Cortex of kidney (tissue), 1 donor: ENCODE measurements at regions not wholly inside any gene's neighbourhood (a gene's known extent, or its start where the extent isn't known, plus 50 kb on each side); places are given as distances from the start of the nearest gene placed in this dataset.

Experiments used
- DNase-seq: peaks from one replicate; lab custom pipeline; 2025; lab: John Stamatoyannopoulos, UW

- no peak for DNase-seq
Observed at GRCh38 chr10:78775891-78776290, 292.9 kb upstream of the ZMIZ1 start.

DNA sequence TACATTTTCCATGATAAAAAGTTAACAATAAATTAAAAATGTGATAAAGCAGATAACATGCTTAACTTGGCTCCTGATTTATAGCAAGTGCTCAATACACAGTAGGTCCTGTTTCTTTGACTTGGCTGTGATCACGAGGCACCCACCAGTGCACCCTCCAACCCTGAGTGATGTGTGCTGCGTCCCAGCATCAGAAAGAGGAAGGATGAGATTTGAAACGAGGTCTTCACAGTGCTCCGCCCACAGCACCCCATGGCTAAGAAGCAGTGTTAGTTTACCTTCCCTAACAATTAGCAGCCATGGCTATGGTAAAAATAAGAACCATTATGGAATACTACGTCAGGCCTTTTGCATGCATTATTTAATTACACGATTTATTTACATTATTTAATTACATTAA, 292.0 kb upstream of the ZMIZ1 start:
- DNase-seq = no peak

GRCh38 chr10:78777466-78777865, 291.3 kb upstream of the ZMIZ1 start:
- DNase-seq = no peak

DNA sequence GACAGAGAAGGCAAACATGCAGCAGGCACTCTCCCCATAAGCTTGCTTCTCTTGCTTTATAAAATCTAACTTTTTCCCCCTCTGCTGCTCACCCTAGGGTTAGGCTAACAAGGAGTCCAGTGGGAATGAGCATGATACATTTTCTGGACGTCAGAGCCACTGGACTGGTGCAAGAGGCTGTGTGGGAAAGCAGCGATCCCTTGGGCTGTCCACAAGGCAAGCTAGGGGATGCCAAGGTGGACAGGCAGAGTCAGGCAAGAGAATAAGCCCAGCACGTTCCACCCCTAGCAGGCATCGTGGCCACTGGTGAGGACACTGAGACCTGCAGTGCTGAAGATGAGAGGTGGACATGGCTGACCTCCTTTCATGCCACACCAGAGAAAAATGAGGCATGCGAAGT, 290.9 kb upstream of the ZMIZ1 start:
- DNase-seq = no peak

DNA sequence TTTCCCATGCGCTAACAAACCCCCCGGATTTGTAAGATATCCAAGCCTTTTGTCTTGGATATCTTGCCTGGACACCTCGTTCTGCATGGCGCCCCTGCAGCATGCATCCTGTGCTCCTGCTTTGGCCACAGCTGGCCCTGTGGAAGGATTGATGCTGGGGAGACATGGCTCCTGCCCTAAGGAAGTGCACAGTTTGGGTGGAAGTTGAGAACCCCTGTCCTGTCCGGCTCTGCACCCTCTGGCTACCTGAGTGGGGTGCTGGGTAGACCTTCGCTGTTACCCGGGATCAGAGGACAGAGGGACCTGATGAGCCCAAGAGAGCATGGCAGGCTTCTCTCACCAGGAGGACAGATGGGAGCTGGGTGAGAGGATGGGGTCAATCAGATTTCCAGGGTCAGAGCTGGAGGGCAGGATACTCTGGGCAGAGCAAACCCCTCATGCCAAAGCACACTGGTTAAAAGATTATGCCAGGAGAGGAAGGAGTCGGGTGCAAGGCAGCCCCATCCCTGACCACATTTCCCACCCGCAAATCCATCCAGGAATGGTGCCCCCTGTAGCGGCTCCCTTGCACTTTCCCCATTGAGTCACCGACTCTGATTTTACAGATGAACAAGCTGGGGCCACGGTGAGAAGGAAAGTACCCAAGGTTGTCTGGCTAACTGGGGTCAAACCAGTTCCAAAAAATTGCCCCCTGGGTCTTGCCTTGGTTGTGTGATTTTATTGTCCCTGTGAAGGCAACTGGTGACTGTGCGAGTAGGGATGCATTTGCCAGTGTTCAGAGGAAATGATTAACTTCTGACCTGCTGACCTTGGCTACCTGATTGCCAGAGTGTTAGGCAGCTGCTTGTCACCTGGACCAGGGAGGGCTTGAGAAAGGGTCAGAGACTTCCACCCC, 290.1 kb upstream of the ZMIZ1 start:
- DNase-seq = no peak

DNA sequence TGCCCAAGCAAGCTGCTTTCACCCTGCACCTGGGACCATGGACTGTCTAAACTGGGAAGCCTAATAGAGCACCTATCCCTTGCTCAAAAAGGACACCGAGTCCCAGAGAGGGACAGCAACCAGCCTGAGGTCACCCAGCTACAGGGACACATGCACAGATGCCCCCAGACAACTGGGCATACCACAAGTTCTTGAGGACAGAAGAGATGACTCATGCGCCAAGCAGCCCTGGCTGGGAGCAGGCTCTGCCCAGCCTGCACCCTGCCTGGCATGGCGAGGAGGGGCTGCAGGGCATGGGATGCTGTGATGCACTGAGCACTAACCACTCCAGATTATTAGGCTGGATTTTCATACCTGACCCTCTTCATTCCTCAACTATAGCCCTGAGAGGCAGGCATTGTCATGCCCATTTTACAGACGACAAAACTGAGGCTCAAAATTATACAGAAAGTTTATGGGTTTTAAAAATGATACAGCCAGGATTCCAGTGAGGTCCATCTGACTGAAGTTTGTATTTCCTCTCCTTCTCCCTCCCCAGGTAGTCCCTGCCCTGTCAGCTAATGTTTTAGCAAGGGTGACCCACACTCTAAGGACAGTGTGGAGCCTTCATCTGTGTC, 289.3 kb upstream of the ZMIZ1 start:
- DNase-seq = no peak

DNA sequence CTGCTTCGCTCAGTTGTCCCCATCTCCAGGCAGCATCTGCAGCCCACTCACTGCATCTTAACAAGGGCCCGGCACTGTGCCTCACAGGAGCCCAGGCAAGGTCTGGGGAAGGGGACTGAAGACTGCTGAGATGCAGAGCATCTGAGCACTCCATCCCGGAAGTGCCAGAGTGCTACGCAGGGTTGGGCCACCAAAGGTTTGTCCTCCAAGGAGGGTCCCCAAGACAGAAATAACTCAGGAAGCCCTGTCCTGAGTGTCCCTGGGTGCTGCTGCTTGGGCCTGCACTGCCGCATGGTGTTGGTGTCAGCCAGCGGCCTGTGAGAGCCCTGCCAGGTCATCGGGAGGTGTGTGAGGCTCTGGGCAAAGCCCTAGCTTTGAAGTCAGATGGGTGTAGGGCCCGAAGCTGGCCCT, 288.2 kb upstream of the ZMIZ1 start:
- DNase-seq = no peak

DNA sequence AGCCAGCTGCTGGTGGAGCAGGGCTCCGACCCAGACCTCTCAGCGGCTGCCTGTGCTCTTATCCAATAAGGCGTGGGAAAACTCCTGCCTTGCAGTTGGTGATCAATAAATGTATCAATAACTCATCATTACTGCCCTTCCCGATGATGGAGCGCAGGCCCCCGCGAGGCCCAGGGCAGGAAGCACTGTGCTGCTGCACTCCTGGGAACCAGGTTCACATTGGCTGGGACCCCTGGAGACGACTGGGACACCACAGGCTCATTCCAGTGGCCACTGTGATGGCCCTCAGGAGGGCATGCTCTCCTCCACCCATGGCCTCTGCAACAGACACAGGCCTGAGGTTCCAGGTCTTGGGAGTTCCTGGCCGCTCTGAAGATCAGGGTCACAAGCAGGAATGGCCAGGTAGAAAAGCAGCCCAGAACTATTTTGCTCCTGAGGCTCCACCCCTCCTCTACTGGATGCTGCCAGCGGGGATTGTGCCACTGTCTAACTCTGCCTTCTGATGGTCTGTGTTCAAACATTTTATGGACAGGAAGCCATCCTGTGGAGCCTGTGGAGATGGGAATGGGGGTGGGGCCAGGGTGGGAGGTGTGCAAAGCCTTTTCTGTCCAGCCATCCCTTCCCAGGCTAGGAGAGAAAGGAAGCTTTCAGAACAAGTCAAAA, 287.4 kb upstream of the ZMIZ1 start:
- DNase-seq = no peak

- no peak for DNase-seq
Observed at GRCh38 chr10:78781991-78782390, 286.8 kb upstream of the ZMIZ1 start.

DNA sequence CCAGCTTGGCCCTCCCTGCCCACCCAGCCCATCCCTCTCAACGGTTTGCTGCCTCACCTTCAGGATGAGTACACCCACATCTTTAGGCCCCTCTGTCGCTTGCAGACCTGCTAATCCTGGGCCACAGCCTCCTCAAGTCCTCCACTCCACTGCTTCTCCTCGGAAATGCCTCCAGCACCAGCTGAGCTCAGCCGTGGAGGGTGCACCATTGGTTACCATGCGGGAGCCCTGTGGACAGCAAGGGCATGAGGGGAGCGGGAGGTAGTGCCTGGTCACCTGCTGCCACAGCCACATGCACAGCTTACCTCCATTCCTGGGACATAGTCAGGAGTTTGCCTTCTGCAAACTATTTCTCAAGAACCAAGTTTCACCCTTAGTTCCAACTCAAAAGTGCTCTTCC, 286.3 kb upstream of the ZMIZ1 start:
- no peak for DNase-seq

DNA sequence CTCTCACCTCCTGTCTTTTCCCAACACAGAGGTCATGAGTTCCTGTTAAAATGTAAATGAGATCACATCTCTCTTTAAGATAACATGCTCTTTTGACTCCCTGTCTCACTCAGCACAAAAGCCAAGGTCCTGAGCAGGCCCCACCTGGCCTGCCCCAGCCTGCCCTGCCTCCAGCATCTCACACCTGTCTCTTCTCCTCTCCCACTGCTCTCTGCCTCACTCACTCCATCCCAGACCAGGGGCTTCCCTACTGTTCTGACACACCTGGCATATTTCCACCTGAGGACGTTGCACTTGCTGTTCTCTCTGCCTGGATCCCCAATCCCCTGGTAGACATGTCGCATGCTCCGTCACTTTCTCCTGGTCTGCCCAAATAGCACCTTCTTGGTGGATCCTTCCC, 285.0 kb upstream of the ZMIZ1 start:
- DNase-seq = no peak

GRCh38 chr10:78784546-78784945, 284.2 kb upstream of the ZMIZ1 start:
- DNase-seq = no peak

DNA sequence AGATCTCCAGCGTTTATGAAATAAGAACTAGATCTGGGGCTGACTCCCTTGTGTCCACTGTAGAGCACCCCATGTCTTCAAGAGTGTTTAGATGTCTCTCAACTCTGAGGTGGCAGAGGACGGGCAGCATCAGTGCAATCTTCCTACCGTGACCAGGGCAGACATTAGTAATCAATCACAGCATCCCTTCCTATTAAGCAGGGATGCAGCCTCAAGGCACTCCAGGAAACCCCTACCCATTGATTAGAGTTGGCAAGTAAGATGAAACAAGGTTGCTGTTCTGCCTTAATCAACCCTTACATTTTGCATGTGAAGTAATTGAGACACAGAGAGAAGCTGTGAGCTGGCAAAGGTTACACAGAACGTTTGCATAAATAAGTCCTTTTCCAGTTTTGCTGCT, 283.7 kb upstream of the ZMIZ1 start:
- DNase-seq = no peak

DNA sequence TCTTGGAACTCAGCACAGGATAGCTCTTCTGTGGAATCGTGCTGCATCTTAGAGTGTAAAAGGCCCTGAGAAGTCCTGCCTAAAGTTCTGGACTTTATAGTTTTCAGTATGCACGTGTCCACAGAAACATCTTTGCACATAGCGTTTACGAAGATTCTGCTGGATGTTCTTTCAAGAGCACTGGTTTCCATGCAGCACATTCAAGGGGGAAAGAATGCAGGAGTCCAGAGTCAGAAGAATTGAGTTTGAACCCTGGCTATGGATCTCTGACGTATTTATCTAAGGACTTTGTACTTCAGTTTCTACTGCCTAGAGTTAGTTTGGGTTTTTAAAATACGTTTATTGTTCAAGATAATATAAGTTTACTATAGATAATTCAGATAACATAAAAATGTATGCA, 282.8 kb upstream of the ZMIZ1 start:
- DNase-seq = no peak

GRCh38 chr10:78787125-78787524, 281.6 kb upstream of the ZMIZ1 start:
- no peak for DNase-seq

DNA sequence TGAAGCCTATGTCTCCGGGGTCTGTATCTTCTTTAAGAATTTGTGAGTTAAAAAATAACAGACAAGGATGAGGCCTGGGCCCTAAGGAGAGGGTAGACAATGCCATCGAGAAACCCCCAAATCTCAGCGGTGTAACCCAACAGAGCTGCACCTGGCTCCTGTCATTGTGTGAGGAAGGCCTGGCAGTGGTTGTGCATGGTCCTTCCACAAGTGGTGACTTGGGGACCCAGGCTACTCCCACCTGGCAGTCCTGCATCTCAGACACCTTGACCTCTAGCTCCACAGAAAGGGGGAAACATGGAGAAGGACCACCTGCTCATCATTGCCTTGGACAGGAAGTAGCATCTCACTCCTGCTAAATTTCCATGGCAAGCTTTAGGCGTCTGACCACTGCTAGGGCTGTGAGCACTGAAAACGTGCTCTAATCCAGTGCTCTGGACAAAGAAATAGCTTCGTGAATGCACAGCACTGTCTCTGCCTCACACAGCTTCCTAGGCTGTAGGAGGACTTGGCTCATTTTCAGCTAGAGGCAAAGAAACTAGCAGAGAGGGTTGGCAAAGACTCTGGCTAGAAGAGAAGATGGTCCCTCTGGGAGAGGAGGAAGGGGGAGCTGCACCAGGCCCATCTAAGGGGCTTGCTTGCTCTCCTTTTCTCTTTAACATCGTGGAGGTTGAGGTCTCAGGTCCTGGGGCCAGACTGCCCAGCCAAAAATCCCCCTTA, 273.9 kb upstream of the ZMIZ1 start:
- DNase-seq = no peak

DNA sequence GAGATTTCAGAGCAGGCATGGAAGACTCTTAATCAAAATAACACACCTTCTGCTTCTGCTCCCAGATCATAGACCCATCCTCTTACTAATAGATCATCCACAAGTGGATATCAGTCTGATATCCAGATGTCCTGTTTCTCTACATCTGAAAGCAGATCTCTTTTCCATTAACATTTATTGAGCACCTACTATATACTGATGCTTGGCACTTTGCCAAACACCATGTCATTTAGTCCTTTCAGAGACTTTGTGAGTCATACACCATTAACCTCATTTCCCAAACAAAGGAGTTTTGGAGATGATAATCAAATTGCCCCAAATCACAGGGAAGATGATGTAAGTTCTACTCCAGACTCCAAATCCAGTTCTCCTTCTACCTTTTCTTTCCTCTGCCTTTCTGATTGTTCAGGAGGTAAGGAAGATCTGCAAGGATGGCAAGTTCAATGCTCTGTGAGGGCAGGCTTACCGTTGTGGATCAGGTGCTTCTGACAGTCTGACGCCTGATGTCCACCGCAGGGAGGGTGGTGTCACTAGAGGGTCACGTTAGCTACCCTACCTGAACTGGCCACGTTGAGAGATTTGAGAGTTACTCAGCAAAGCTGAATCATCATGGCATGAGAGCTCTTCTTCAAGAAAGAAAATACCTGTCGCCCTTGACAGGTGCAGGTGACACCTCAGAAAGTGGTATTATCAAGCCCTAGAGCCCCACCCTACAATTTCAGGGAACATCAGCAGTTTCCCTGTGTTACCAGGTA, 269.6 kb upstream of the ZMIZ1 start:
- no peak for DNase-seq

DNA sequence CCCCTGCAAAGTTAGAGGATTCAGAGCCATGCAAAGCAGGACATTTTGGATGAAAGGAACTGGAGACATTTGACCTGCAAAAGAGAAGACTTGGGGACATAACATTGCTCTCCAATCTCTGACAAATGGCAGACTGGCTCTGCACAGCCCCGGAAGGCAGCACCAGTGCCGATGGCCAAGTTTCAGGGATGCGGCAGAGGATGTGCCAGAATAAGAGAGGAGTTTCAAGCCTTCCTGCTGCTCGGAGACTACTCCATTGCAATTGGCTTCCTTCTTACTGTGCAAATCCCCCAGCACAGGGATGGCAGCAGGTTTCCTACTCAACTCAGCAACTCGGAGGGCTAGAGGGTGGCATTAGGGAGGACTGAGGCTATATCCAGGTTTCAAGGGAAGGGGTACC, 268.8 kb upstream of the ZMIZ1 start:
- no peak for DNase-seq

DNA sequence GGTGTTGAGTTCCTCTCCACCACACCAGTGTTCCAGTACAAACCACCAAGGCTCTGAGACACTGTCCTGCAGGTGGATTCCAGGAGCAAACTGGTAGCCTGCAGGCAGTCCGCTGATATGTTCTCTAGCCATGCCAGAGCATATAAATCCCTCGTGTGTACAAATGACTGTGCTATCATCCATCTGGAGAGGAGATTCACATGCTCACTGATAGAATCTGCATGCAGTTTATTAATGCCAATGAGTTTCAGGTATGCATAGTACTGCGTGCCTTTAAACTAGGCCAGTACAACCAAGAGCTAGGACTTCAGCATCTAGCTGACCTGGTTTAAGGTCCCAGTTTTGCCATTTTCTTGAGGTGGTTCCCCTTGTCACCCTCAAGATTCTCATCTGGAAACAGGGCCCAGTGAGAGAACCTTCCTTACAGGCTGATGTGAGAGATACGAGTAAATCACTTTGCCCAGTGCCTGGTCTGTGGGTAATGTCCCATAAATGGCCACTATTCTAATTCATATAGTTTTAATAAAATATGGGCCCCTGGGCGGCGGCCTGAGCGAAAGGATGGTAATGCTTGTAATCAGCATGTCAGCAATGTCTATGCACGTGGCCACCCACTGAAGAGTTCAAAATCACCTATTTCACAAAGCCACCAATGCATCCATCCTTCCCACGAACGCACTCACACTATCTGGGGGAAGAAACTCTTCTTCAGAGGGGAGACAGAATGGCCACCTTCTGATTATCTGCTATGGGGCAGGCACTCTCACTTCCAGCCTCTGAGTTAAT, 268.0 kb upstream of the ZMIZ1 start:
- DNase-seq = no peak

- no peak for DNase-seq
Observed at GRCh38 chr10:78802431-78802830, 266.3 kb upstream of the ZMIZ1 start.

DNA sequence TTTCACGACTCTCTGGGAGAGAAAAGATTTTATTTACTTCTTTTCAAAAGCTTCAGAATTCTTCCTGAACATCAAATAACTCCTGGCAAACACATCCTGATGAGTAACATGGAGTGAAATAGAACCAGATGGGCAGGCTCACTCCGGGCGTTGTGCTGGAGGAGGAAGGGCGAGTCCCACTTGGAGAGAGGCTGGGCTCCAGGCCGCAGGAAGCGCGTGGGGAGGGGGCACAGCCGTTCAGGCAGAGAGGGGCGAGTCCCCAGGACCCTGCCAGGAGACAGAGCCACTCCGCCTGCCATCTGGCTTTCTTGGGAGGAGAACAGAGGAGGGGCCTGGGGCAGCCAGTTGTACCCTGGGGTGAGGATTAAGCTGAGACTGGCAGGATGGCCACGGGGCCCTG, 265.9 kb upstream of the ZMIZ1 start:
- DNase-seq = no peak
